Keratinocyte (primary cell): ENCODE measurements at regions not wholly inside any gene's neighbourhood (a gene's known extent, or its start where the extent isn't known, plus 50 kb on each side); places are given as distances from the start of the nearest gene placed in this dataset.
"Not testable (repeated sequence)": the region's sequence is repeated elsewhere in the genome, so short reads cannot be mapped to it uniquely, and the experiment has no call there.

Experiments used
- DNase-seq: peaks from one replicate; pipeline ENCODE4 v3.0.0-alpha.2; 2011; ENCODE audit warnings: low read depth, missing footprints, low spot score
- FAIRE-seq: peaks from 2 replicates; lab custom pipeline; 2011; peaks lifted over from hg19 to GRCh38; lab: Jason Lieb, UNC
- H2AFZ ChIP-seq: 2 replicates; pipeline ENCODE4 v1.6.0; 2012; ENCODE audit warnings: low read length, control low read depth, inconsistent platforms; ENCODE audit not compliant: control insufficient read depth
- H3K27ac ChIP-seq: 2 replicates; pipeline ENCODE4 v1.5.1; 2011; ENCODE audit warnings: low read length; ENCODE audit not compliant: control insufficient read depth, insufficient read depth
- H3K27me3 ChIP-seq: 3 replicates; pipeline ENCODE4 v1.6.0; 2011; ENCODE audit warnings: low read length; ENCODE audit not compliant: control insufficient read depth, insufficient read depth; ENCODE audit errors: extremely low read depth
- H3K36me3 ChIP-seq, 2 experiments: 2 replicates in 1 of 2; 3 replicates in 1 of 2; pipeline ENCODE4 v1.5.1; 2011; ENCODE audit warnings: low read length in 2 of 2, mild to moderate bottlenecking in 1 of 2; ENCODE audit not compliant: control insufficient read depth in 2 of 2, insufficient read depth in 2 of 2; ENCODE audit errors: extremely low read depth in 1 of 2
- H3K4me1 ChIP-seq: 3 replicates; pipeline ENCODE4 v1.5.1; 2011; ENCODE audit warnings: low read length; ENCODE audit not compliant: control insufficient read depth, insufficient read depth; ENCODE audit errors: extremely low read depth
- H3K4me2 ChIP-seq: 3 replicates; pipeline ENCODE4 v1.6.0; 2011; ENCODE audit warnings: low read depth, low read length; ENCODE audit not compliant: control insufficient read depth, insufficient read depth; ENCODE audit errors: extremely low read depth
- H3K4me3 ChIP-seq, 3 experiments: fragments of 200-600 bp in 1 of 3; sonication (generic) in 1 of 3; 2 replicates in 2 of 3; 3 replicates in 1 of 3; pipeline ENCODE4 v1.5.1; 2011 to 2016; ENCODE audit warnings: low read length in 3 of 3, mild to moderate bottlenecking in 3 of 3, control low read depth in 2 of 3, inconsistent platforms in 1 of 3, low read depth in 1 of 3, mixed read lengths in 1 of 3, mixed run types in 1 of 3, moderate library complexity in 1 of 3; ENCODE audit not compliant: control insufficient read depth in 2 of 3, insufficient read depth in 2 of 3; ENCODE audit errors: extremely low read depth in 1 of 3
- H3K79me2 ChIP-seq: 2 replicates; pipeline ENCODE4 v1.6.0; 2012; ENCODE audit warnings: low read length; ENCODE audit not compliant: control insufficient read depth, insufficient read depth
- H3K9ac ChIP-seq: 3 replicates; pipeline ENCODE4 v1.6.0; 2011; ENCODE audit warnings: low read length; ENCODE audit not compliant: control insufficient read depth, insufficient read depth; ENCODE audit errors: extremely low read depth
- H3K9me1 ChIP-seq: 3 replicates; pipeline ENCODE4 v1.6.0; 2011; ENCODE audit warnings: low read length; ENCODE audit not compliant: control insufficient read depth, insufficient read depth; ENCODE audit errors: extremely low read depth
- H3K9me3 ChIP-seq: 2 replicates; pipeline ENCODE4 v1.5.1; 2012; ENCODE audit warnings: low read depth, low read length; ENCODE audit not compliant: control insufficient read depth
- H4K20me1 ChIP-seq: 3 replicates; pipeline ENCODE4 v1.6.0; 2011; ENCODE audit warnings: low read length; ENCODE audit not compliant: control insufficient read depth, insufficient read depth; ENCODE audit errors: extremely low read depth
- EZH2 ChIP-seq: IDR thresholded peaks from one replicate; pipeline ENCODE4 v1.6.1; 2012; ENCODE audit warnings: inconsistent platforms, mild to moderate bottlenecking, low read length, moderate library complexity
- dilution Hi-C: fragments of 300-500 bp; cut with MboI; formaldehyde crosslinking; loops from one replicate; pipeline ENCODE4 v1.7.0; 2020; ENCODE audit warnings: low sequenced_read_pairs; ENCODE audit not compliant: extremely low pct_ligation_motif_present
- TF ChIP-seq, protein P1 (sequence below), 3 experiments: IDR thresholded peaks in 1 of 3; conservative IDR thresholded peaks in 1 of 3; optimal IDR thresholded peaks in 1 of 3; 2 replicates in 2 of 3; 3 replicates in 1 of 3; pipeline versions ENCODE3 to v1.5.1; 2011; ENCODE audit warnings: low read length in 3 of 3, mild to moderate bottlenecking in 3 of 3, moderate library complexity in 2 of 3, control low read depth in 1 of 3, inconsistent platforms in 1 of 3; ENCODE audit not compliant: insufficient read depth in 2 of 3; ENCODE audit errors: extremely low read depth in 1 of 3

DNA sequence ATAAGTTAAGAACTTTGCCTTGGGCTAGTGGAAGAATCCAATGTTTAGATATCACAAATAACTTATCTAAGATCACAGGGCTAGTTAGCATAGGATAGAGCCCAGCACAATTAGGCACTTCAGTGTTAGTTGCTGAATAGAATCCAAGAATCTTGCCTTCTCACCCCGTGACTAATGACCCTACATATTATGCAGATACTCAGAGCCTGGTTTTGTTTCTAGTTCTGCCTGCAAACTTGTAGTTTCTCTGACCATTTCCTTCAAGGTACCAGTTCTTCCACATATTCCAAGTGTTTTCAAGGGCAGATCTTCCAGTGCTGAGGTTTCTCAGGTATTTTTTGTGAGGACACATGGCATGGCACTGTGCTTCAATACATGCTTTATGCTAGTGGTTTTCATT is 239.3 kb downstream of the KCNK2 start:
- no peak overlapping the region for H2AFZ ChIP-seq
- H3K27me3 ChIP-seq, result no peaks in the 10 kb centered on the region
- no peaks in the 10 kb centered on the region for H3K79me2 ChIP-seq
- no peaks in the 10 kb centered on the region for H4K20me1 ChIP-seq
- no peak for DNase-seq
- no peaks in the 10 kb centered on the region for H3K36me3 ChIP-seq
- no peaks in the 10 kb centered on the region for H3K4me1 ChIP-seq
- H3K9ac ChIP-seq, result no peak overlapping the region
- H3K4me3 ChIP-seq, result no peak overlapping the region
- peaks cover 4% of the 10 kb centered on the region for H3K9me3 ChIP-seq
- TF ChIP-seq EZH2, result no peak
- TF ChIP-seq, protein P1, sequence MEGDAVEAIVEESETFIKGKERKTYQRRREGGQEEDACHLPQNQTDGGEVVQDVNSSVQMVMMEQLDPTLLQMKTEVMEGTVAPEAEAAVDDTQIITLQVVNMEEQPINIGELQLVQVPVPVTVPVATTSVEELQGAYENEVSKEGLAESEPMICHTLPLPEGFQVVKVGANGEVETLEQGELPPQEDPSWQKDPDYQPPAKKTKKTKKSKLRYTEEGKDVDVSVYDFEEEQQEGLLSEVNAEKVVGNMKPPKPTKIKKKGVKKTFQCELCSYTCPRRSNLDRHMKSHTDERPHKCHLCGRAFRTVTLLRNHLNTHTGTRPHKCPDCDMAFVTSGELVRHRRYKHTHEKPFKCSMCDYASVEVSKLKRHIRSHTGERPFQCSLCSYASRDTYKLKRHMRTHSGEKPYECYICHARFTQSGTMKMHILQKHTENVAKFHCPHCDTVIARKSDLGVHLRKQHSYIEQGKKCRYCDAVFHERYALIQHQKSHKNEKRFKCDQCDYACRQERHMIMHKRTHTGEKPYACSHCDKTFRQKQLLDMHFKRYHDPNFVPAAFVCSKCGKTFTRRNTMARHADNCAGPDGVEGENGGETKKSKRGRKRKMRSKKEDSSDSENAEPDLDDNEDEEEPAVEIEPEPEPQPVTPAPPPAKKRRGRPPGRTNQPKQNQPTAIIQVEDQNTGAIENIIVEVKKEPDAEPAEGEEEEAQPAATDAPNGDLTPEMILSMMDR (optimal IDR thresholded peaks at IDR 0.05 in 1 of 3, IDR thresholded peaks at IDR 0.05 in 1 of 3, conservative IDR thresholded peaks at IDR 0.05 in 1 of 3; ENCODE audit: extremely low read depth in 1 of 3, insufficient read depth in 2 of 3, low read length in 3 of 3), result no peak
- no peak overlapping the region for H3K27ac ChIP-seq
- dilution Hi-C loops, result loop anchor here (5.0 kb wide), 1 partner anchor 65 kb away; no protein-coding TSS in a partner anchor
- H3K4me2 ChIP-seq, result no peak overlapping the region
- no peaks in the 10 kb centered on the region for H3K9me1 ChIP-seq
- FAIRE-seq, result no peak

DNA sequence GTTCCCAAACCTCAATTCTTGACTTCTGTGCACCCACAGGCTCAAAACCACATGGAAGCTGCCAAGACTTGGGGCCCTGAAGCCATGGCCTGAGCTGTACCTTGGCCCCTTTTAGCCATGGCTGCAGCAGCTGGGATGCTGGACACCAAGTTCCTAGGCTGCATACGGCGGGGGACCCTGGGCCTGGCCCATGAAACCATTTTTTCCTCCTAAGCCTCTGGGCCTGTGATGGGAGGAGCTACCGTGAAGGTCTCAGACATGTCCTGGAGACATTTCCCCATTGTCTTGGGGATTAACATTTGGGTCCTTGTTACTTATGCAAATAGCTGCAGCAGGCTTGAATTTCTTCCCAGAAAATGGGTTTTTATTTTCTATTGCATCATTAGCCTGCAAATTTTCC is 241.5 kb downstream of the KCNK2 start:
- H3K36me3 ChIP-seq, H4K20me1 ChIP-seq: not testable (repeated sequence)
- dilution Hi-C loops, result loop anchor here (5.0 kb wide), 1 partner anchor 63 kb away; no protein-coding TSS in a partner anchor

DNA sequence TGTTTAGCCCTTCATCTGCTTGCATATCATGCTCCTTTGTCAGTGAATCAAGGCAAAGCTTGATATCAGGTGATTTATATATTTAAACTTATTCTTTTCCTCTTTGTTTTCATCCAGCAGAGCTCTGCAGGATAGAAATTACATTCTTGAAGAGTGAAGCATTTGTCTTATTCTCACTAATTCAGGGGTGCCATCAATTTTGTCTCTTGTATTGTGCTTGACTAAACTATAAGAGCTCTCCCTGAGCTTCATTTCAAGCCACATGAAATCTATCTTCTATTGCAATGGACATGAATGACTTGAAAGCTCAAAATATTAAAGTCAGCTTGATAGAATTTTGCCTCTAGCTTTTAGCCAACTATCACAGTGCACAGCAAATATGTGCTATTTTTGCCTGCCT is 236.7 kb upstream of the KCTD3 start:
- DNase-seq (no peak), FAIRE-seq (no peak)
- no peaks in the 10 kb centered on the region for H3K27me3 ChIP-seq

More for the DNA sequence above, 241.5 kb downstream of the KCNK2 start:
- H3K79me2 ChIP-seq, H3K9me1 ChIP-seq, H3K4me3 ChIP-seq, H3K9me3 ChIP-seq, H3K27ac ChIP-seq, FAIRE-seq, H3K27me3 ChIP-seq, H3K4me2 ChIP-seq, H2AFZ ChIP-seq, H3K4me1 ChIP-seq, DNase-seq, H3K9ac ChIP-seq: not testable (repeated sequence)

More for the DNA sequence above, 236.7 kb upstream of the KCTD3 start:
- H3K4me2 ChIP-seq, result no peak overlapping the region
- H3K9ac ChIP-seq, result no peak overlapping the region
- TF ChIP-seq EZH2, result no peak
- TF ChIP-seq, protein P1 (optimal IDR thresholded peaks at IDR 0.05 in 1 of 3, IDR thresholded peaks at IDR 0.05 in 1 of 3, conservative IDR thresholded peaks at IDR 0.05 in 1 of 3; ENCODE audit: extremely low read depth in 1 of 3, insufficient read depth in 2 of 3, low read length in 3 of 3), result no peak
- no peaks in the 10 kb centered on the region for H3K79me2 ChIP-seq
- no peaks in the 10 kb centered on the region for H4K20me1 ChIP-seq
- no peaks in the 10 kb centered on the region for H3K36me3 ChIP-seq
- dilution Hi-C loops, result no loop called here
- no peaks in the 10 kb centered on the region for H3K9me1 ChIP-seq
- no peak overlapping the region for H3K4me3 ChIP-seq
- H3K9me3 ChIP-seq, result no peaks in the 10 kb centered on the region
- H3K4me1 ChIP-seq, result no peaks in the 10 kb centered on the region
- H2AFZ ChIP-seq, result no peak overlapping the region
- no peak overlapping the region for H3K27ac ChIP-seq
